HG03045 (cell line): ENCODE measurements at regions not wholly inside any gene's neighbourhood (a gene's known extent, or its start where the extent isn't known, plus 50 kb on each side); places are given as distances from the start of the nearest gene placed in this dataset.
"Not testable (repeated sequence)": the region's sequence is repeated elsewhere in the genome, so short reads cannot be mapped to it uniquely, and the experiment has no call there.

Source experiments
- ATAC-seq: cut with Tn5 transposase; IDR thresholded peaks from one replicate; pipeline ENCODE4 v1.9.1; 2021; ENCODE audit warnings: mild to moderate bottlenecking, moderate library complexity; ENCODE audit not compliant: unreplicated experiment

- ATAC-seq = not testable (repeated sequence)
Measured at GRCh38 chr7:66456431-66456830, 172.2 kb upstream of the KCTD7 start.

- ATAC-seq = not testable (repeated sequence)
Measured at GRCh38 chr7:66458991-66459390, 169.7 kb upstream of the KCTD7 start.

- ATAC-seq = not testable (repeated sequence)
Measured at GRCh38 chr7:66459783-66460413, 168.8 kb upstream of the KCTD7 start.

- no peak for ATAC-seq
Measured at GRCh38 chr7:66460921-66461361, 167.7 kb upstream of the KCTD7 start.

GRCh38 chr7:66461397-66461796, 167.3 kb upstream of the KCTD7 start:
- not testable (repeated sequence) for ATAC-seq

GRCh38 chr7:66462831-66463230, 165.8 kb upstream of the KCTD7 start:
- not testable (repeated sequence) for ATAC-seq

GRCh38 chr7:66464059-66464458, 164.6 kb upstream of the KCTD7 start:
- ATAC-seq = no peak

- no peak for ATAC-seq
Measured at GRCh38 chr7:66466081-66466600, 162.5 kb upstream of the KCTD7 start.

GRCh38 chr7:66467887-66468286, 160.8 kb upstream of the KCTD7 start:
- no peak for ATAC-seq

GRCh38 chr7:66473064-66473463, 155.6 kb upstream of the KCTD7 start:
- ATAC-seq = not testable (repeated sequence)

- no peak for ATAC-seq
Measured at GRCh38 chr7:66474441-66474840, 154.2 kb upstream of the KCTD7 start.

- ATAC-seq = not testable (repeated sequence)
Measured at GRCh38 chr7:66476056-66476455, 152.6 kb upstream of the KCTD7 start.

- not testable (repeated sequence) for ATAC-seq
Measured at GRCh38 chr7:66477822-66478397, 150.8 kb upstream of the KCTD7 start.

GRCh38 chr7:66481229-66481628, 147.5 kb upstream of the KCTD7 start:
- ATAC-seq = not testable (repeated sequence)

- not testable (repeated sequence) for ATAC-seq
Measured at GRCh38 chr7:66489065-66489464, 139.6 kb upstream of the KCTD7 start.

GRCh38 chr7:66489741-66490140, 138.9 kb upstream of the KCTD7 start:
- ATAC-seq = not testable (repeated sequence)

GRCh38 chr7:66490979-66491378, 137.7 kb upstream of the KCTD7 start:
- ATAC-seq = not testable (repeated sequence)

- ATAC-seq = not testable (repeated sequence)
Measured at GRCh38 chr7:66492405-66492804, 136.3 kb upstream of the KCTD7 start.

- peak; percentile 99 for ATAC-seq
Measured at GRCh38 chr7:66493235-66494205, 135.2 kb upstream of the KCTD7 start.

GRCh38 chr7:66497346-66497745, 131.3 kb upstream of the KCTD7 start:
- ATAC-seq = no peak

GRCh38 chr7:66500087-66500486, 128.6 kb upstream of the KCTD7 start:
- ATAC-seq = no peak
